ENCODE measurements at regions not wholly inside any gene's neighbourhood (a gene's known extent, or its start where the extent isn't known, plus 50 kb on each side); places are given as distances from the start of the nearest gene placed in this dataset.

- TF ChIP-seq CTCF (IDR thresholded peaks at IDR 0.05): no peak
- TF ChIP-seq POLR2A (IDR thresholded peaks at IDR 0.05): no peak
Measured at GRCh38 chr12:73225941-73226340, 953.8 kb downstream of the TRHDE start.

Measured in testis (tissue), 2 donors.